CD4-positive, alpha-beta T cell treated with Interleukin-10 for 1 hour (primary cell): ENCODE measurements at regions not wholly inside any gene's neighbourhood (a gene's known extent, or its start where the extent isn't known, plus 50 kb on each side); places are given as distances from the start of the nearest gene placed in this dataset.

Source experiments
- DNase-seq: peaks from one replicate; pipeline ENCODE4 v3.0.0-alpha.2; 2020

DNA sequence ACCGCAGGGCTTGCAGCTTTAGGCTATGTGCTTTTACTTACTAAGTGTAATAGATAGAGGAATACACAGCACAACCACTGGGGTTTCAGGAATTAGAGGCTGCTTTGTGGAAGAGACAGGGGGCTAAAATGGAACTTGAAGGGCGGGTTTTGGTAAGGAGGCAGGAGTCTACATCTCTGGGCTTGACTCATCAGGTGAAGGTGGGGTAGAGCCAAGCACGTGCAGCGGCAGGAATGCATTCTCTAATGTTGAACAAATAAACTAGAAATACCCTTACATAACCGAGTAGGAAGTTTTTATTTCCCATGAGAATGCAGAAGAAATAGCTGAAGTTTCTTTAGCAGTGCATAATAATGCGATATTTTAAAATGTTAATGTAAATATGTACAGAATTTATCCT is 673.8 kb upstream of the SALL3 start:
- DNase-seq = no peak

DNA sequence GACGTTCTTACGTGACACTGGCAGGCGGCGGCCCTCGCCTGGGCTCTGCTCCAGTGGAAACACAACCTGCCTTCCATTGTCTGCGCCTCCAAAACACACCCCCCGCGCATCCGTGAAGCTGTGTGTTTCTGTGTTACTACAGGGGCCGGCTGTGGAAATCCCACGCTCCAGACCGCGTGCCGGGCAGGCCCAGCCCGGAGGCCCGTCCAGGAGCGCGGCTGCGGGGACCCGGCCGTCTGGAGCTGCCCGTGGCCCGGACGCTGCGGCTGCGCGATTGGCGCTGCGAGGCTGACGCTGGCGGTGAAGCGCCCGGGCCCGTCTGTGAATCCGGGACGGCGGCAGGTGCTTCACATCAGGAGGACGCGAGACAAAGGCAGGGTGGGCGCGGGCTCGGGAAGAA is 670.3 kb upstream of the SALL3 start:
- no peak for DNase-seq

DNA sequence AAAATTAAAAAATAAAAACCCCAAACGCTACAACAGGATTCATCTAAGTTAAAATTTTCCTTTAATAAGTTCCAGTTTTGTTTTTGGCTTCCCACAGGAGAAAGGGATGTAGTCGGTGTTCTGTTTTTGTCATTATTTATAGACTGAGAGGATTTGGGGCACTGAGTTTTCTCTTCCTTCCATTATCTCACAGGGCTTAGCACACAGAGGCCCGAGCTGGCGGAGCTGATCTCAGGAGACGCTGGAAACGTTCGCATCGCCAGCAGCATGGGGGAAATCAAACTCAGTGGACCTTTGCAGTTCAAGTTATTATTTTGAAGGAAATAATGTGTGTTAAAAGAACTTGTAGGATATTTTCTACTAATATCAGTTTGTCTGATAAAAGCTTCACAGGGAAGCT is 669.7 kb upstream of the SALL3 start:
- no peak for DNase-seq

DNA sequence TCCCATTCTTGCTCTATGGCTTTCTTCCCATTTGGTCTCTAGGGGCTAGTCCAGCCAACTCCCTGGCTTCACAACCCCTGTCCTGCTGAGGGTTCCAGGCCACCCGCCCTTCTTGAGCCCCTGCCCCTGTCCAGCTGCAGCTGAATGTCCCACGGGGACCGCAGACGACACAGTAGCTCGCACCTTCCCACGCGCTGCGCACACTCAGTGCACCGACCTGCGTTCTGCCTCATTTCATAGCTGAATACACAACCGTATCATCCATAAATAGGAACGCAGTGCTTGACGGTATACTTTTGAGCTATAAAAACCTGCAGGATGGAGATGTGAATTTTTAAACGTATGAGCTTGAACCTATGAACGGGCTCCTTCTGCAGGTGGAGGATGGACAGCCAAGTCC is 660.4 kb upstream of the SALL3 start:
- DNase-seq = no peak

DNA sequence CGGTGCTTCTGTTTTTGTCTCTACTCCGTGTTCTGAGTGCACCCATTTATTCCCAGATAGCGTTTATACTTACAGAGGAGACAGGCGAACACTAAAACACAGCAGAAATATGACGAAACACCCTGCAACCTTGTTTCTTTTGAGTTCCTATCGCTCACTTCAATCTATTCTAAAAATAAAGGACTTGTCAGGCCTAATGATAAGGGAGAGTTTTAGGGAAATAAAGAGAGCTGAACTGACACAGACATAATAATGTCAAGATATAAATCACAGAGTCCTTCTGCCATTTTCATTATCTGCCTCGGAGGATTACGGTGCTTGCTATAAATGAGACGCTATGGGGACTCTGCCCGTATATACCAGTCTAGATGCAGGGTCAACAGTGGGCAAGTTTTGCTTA is 659.7 kb upstream of the SALL3 start:
- DNase-seq = no peak

DNA sequence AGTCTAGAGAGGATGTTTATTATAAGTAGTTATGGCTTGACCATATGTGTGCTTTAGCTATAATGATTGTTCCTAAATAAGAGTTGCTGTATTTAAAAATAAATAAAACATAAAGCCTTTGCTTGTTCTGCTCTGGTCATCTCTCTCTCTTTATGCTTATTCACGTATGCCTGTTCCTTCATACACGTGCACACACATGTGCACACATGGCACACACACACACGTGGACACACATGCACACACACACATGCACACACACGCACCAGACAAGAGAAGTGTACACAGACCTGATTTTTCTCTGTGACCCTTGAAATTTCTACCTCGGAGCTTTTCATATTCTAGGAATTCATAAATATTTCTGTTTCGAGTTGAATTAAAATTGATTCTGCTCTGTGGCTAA is 658.2 kb upstream of the SALL3 start:
- DNase-seq = no peak

DNA sequence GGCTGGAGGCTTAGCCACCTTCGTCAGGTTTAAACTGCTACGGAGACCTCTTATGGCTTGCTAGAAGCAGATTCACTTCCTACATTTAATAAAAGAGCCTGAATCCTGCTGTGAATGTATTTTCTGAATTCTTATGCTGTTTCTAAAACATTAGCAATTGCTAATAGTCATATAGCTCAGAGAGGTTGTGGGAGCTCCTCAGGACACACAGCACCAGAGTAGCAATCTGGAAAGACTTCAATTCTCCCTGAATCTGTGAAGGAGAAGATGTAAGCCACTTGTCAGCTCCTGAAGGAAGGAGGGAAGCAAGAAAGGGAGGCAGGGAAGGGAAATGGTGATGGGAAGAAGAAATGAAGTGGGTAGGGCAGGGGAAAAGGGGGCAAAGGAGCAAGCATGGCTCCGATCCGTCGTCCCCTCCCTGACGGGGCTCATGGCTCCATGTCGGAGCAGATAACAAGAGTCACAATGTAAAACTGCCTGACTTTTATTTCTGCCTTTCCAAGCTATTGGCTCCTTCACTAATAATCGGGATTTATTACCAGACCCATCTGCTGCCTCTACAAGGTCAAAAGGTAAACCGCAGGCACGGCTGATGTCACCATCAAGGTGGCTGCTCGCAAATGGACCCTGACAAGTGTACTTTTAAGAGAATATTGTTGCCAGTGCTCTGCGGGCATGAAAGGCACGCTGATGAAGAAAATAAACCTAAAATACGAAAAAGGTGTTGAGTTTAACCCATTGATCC is 656.0 kb upstream of the SALL3 start:
- DNase-seq = no peak

DNA sequence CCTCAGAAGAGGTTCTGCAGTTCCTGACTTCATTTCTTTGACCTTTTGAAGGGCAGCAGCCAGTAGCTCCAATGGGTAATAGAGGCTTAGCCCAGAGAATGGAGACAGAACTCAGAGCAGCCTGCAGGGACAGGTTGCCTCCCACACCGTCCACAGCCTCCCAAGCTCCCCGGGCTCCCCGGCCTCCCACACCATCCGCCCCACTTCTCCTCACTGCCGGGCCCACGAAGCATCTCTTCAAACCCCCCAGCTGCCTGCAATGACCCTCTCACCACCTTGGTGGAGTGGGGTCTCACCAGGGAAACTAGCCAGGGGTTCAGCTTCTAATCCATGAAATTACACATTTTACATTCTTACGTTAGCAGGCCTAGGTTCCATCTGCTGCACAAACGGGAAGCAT is 652.0 kb upstream of the SALL3 start:
- DNase-seq = no peak

DNA sequence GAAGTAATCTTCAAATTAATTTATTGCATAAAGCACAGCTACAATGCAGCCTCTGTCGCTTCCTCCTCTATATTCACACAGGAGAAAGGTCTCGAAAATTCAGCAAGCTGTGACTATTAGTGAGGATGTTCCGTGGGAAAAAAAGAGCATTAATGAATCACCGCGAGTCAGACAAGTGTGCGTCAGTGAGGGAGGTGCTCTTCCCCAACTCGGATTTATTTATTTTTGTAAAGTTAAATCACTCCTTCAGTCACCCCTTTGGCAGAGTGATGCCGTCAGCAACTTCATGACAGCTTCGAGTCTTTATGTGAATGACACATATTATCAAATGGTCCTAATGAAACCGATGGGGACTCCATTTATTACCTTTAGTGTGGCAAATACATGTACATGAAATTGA is 648.9 kb upstream of the SALL3 start:
- no peak for DNase-seq

DNA sequence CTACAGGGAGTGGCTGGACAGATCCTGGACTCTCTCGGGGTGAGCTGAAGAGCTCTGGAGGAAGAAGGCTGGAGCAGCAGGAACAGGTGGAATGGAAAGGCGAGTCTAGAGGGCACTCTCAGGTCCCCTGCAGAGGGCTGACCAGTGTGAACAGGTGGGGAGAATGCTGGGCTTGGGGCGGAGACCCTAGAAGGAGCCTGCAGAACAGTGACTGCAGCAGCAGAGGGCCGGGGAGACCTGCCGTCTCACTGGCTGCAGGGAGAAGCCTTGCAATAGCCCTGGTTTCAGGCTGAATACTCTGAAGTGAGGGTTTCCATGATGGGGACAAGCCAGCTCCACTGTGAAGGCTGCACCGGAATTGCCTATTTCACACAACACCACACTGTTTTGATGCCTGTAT is 626.7 kb upstream of the SALL3 start:
- no peak for DNase-seq

DNA sequence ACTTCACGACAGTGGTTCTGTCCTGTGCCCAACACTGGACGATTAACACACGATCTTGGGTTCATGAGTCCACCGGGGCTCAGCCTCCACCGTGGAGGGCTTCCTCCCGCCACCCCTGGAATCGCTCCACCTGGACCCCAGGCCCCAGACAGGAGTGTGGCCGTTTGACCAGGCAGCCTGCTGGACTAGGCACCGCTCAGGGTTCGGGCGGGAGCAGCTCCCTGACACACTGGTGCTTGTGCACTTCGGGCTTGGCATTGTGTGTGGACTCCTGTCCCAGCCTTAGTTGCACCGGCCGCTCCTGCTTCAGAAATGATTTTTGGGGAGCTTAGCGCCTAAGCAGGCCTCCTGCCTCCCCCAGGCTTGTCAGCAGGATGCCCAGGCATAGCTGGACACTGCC is 617.4 kb upstream of the SALL3 start:
- no peak for DNase-seq

DNA sequence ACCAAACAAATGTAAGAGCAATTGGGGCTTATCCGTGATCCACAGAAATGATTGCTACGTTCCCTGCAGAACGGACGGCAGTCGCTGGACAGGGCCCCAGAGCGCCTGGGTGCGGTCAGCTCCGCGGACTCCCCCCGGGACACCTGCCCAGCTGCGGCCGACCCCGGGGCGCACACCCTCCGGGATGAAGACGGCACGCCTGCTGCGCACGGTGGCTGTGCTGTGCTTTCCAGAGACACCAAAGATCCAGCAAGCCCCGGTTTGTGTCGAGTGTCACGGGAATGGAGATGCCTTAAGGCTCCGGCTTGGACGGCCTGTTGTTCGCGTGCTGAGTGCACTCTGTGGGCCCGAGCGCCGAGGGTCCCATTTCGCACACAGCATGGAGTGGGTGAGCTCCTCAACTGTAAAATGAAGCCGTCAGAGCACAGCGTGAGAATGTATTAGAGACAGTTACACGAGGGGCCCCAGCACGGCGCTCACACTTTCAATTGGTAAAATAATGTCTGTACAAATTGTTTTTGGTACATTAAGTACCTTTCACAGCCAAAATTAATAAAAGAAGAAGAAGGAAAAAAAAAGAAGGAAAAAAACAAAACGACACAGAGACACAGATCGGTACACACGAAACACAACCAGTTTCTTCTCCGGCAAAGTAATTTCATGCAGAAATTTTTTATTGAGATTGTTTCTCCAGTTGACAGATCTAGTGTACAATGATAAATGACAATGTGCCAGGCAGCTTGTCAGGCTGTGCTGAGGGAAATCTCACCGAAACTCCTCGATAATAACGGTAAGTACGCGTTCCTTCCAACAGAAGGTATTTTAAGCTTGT is 615.8 kb upstream of the SALL3 start:
- no peak for DNase-seq

DNA sequence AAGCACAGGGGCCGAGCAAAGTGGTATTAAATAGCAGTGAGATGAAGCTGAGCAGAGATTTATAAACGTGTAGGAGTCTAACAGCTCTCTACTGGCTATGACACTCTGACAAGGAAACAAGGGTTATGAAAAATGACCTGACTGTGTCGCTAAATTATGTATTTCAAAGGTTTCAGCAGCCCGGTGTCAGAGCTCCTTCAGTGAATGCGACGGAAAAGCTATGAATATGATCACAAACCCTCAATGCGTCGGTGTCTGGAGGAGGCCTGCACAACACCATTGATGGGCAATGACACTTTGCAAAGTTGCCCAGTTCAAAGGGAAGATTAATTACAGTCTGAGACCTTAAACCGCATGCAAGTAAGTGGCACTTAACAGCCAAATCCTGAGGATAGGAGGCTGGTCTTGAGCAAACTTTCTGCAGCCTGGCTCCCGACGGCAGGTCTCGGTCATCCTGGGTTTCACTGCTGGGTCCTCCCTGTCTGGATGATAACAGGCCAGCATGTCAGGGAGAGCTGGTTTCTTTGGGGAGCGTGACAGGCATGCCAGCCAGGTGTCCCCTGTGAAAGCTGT is 615.1 kb upstream of the SALL3 start:
- DNase-seq = no peak

DNA sequence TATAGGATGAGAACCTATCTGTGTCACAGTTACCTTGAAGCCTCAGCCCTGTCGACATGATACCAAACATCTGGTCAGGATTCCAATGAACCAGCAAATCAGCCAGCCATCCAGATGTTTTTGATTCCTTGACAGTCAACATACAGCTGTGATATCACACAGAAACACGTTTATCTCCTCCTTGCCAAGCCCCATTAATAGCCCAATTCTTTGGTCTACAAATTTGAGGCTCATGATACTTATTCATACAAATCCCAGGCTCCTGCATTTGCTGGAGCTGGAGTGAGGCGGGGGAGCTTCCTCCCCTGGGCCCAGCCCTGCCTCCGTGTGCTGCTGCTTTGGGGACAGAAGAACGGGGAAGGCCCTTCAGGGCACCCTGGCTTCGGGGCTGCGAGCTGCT is 611.6 kb upstream of the SALL3 start:
- no peak for DNase-seq

DNA sequence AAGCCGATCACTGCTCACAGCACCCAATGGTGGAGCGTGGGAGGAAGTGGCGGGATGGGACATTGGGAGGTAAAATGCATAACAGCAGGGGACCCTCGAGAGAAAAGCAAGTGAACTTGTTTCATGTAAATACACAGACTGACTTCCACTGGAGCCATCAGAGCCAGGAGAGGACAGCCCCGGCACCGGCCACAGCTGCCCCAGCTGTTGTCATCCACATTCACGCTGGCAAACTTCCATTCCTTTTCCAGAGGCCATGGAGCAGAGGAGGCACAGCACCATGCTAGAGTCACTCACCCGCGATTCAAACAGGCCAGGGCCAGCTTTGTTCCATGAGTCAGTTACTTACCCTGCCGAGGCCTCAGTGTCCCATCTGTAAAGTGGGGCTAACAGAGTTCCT is 610.9 kb upstream of the SALL3 start:
- DNase-seq = no peak

DNA sequence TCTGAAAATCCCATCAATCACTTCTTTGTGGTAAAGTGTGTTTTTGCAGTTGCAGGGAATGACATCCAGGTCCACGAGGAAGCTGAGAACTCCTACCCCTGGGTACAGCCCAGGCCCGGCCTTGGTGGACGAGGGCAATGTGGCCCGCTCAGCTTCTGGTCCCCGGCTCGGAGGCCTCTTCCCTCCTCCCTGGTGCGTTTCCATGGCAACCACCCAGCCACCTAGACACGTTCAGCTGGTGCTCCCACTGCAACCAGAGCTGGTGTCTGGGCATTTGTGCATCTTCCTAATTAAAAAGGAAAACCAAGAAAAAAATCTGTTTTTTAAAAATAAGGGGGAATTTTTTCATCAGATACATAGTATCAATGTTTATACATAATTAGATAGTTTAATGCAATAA is 603.6 kb upstream of the SALL3 start:
- no peak for DNase-seq

DNA sequence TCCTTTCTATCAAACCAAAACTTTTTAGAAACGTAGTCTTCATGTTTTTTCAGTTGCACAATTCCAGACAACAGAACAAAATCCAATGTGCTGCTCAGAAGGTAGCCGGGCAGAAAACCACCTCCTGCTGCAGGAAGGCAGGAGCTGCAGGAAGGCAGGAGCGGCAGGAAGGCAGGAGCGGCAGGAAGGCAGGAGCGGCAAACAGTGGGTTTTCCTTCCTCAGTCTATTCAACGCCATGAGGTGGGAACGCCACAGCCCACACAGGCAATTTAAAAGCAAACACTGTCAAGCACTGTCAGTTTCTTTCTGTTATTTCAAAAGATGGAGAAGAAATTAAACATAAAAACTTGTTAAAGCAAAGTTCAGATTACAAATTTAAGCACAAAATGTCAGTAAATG is 601.2 kb upstream of the SALL3 start:
- no peak for DNase-seq

DNA sequence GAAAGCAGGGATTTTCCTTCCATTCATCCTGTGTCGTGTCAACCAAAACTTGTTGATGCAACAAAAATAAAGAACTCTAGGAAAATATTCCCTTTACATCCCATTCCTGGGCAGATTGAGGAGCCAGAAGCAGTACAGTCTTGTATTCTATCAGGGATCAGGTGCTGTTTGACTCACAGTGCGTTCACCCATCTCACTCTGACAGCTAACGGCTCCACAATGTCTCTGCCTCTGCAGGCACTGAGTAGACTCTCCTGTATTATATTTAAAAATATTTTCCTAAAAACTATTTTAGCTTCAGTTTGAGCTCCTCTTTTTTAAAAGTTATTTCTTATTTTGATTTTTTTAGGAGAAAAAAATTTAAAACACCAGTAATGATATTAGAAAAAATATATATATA is 600.6 kb upstream of the SALL3 start:
- DNase-seq = no peak

DNA sequence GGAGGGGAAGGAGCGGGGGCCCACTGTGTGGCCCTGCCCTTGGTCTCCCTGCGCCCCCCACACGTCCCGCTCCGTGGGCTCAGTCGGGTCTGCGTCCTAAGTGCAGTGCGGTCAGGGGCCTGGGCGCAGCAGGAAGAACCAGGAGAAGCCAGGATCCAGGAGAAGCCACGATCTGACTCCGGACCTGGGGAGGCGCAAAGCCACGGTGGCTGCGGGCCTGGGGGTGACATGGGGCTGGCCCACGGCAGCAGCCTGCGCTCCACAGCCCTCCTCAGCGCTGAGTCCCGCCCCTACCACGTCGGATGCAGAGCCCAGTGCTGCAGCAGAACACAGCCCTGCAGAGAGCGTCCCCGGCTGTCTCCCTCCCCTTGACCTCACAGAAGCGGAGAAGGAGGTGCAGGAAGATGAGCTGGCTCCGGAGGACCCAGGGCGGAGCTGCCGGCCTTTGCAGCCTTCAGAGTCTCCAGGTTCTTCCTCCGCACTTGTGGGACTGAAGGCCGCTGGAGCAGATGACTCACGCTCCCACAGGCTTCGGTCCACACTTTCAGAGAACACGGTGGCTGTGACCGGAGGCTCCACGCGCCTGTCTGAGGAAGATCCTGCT is 589.2 kb upstream of the SALL3 start:
- no peak for DNase-seq

DNA sequence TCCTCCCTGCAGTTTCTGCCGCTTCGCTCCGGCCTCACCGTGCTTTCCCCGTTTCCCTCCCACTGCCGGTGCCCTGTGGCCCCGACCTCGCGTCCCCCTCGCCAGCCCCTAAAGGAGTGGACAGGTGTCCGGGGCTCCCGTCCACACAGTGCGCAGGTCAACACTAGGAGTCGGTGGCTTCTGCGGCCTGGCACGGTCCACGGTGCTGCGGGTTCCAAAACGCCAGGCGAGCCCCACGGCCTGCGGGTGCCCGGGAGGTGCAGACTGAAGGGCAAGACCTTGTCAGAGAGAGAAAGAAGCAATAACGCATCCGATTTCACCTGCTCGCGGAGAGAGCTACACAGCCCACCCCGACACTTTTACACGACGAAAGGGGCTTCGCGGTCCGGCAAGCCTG is 588.7 kb upstream of the SALL3 start:
- DNase-seq = no peak

DNA sequence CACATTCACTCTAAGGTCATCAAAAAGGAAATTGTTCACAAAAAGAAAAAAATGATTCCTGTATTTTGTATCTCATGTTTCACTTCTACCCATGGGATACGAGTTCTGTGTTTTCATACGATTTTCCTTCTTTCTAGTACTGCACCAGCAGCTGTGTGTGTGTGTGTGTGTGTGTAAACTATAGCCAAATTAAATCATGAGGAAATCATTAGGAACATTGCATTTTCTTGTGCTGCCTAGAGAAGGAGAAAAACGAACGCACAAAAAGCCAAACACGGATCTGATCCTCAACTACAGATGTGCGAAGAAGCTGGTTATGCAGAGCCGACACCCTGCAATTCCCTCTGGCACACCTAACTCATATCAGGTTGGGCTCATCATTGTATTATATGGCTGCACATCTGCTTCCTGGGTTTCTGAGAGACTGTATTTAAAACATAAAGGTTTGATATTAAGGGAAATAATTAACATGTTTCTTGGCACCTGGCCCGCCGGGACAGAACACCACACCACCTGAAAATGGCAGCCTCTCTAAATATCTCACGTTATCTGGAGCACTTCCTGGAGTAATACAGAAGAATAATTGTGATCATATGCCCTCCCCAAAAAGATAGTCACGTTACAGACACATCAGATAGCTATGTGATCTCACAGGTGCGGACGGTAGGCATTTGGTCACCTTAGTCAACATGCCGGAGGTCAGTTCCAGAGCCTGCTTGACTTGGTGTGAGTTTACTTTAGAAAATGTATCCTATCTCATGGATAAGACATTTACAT is 586.3 kb upstream of the SALL3 start:
- no peak for DNase-seq

DNA sequence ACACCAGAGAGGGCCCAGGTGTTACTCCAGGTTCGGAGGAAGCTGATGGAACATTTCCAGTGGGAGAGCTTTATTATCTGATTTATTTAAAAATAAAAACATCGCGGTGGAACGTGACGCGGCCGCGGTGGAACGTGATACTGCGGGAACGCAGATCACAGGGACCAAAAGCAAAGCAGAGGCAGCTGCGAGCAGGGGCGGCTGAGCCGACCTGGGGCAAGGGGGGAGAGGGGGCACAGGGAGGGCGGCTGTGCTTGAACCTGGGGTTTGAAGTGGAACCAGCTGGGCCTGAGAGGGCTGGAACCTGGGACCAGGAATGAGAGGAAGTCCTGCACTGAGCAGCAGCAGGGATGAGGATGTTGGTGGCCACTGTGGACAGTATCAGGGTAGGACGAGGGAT is 583.5 kb upstream of the SALL3 start:
- no peak for DNase-seq

DNA sequence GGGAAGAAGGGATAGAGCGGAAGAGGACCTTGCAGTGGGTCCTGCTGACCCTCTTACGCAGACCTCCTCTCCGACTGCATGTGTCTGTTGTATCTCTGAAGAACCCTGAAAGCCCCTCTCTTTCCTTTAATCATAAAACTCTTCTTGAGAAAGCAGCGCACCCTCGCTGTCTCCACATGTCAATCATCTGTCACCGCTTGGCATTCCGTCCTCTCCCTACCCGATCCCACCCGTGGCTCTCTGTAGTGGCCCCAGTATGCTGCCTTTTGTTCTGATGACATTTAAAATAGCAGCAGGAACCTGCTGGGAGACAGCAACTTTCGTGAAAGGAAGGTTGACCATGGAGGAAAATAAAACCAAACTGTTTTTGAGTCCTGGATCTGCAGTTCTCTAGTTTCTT is 582.9 kb upstream of the SALL3 start:
- DNase-seq = no peak
